SK-N-MC (cell line): ENCODE measurements at regions not wholly inside any gene's neighbourhood (a gene's known extent, or its start where the extent isn't known, plus 50 kb on each side); places are given as distances from the start of the nearest gene placed in this dataset.

Source experiments
- DNase-seq: peaks from one replicate; pipeline ENCODE4 v3.0.0-alpha.2; 2011; ENCODE audit warnings: low read depth, low spot score
- H3K27ac ChIP-seq: fragments of 200-600 bp; sonication (generic); 2 replicates; pipeline ENCODE4 v1.5.1; 2016; ENCODE audit warnings: mixed run types
- H3K36me3 ChIP-seq: fragments of 200-600 bp; sonication (generic); 2 replicates; pipeline ENCODE4 v1.6.1; 2017; ENCODE audit warnings: antibody characterized with exemption, low read length, mixed read lengths; ENCODE audit not compliant: insufficient read depth
- H3K4me3 ChIP-seq: fragments of 200-600 bp; sonication (generic); 2 replicates; pipeline ENCODE4 v1.5.1; 2016
- H3K9ac ChIP-seq: fragments of 200-600 bp; sonication (generic); 2 replicates; pipeline ENCODE4 v1.8.0; 2017; ENCODE audit warnings: mixed run types, mixed read lengths; ENCODE audit not compliant: insufficient read length
- H3K9me3 ChIP-seq: fragments of 200-600 bp; sonication (generic); 2 replicates; pipeline ENCODE4 v1.6.1; 2017; ENCODE audit warnings: low read depth, mild to moderate bottlenecking, antibody characterized with exemption, low read length, moderate library complexity, mixed read lengths
- EZH2 ChIP-seq: fragments of 200-600 bp; sonication (generic); IDR thresholded peaks from one replicate; pipeline ENCODE4 v1.6.1; 2017; ENCODE audit warnings: antibody characterized with exemption
- FOXP2 ChIP-seq: optimal IDR thresholded peaks from 2 replicates; pipeline ENCODE3; 2011; ENCODE audit warnings: mild to moderate bottlenecking, moderate library complexity; ENCODE audit not compliant: insufficient read depth; ENCODE audit errors: extremely low read length, control extremely low read depth
- POLR2AphosphoS5 ChIP-seq: IDR thresholded peaks from 2 replicates; pipeline ENCODE4 v1.6.1; 2012; ENCODE audit warnings: mild to moderate bottlenecking, low read depth, low read length, borderline replicate concordance

DNA sequence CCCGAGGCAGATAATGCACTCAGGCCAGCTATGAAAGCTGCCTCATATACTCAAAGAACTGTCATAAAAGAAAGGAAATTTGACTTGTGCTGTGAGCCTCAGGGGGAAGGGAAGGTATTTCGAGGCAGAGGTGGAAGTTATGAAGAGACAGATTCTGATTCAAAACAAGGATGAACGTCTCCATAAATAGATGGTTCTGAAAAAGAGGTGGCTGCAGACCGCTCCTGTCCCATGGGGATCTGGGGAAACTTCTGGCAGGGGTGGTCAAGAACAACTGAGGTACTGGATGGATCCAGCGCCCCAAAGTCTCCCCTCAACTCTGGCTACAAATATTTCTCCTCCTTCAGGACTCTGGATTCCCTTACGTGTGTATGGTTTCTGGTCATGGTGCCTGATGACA lies 168.1 kb upstream of the IRS2 start:
- no peak for DNase-seq
- Histone ChIP-seq H3K4me3 (no peak overlapping the region), H3K9me3 (no peaks in the 10 kb centered on the region), H3K27ac (no peak overlapping the region), H3K36me3 (no peaks in the 10 kb centered on the region), H3K9ac (no peak overlapping the region)
- TF ChIP-seq EZH2: no peak
- TF ChIP-seq FOXP2: no peak
- TF ChIP-seq POLR2AphosphoS5: no peak

DNA sequence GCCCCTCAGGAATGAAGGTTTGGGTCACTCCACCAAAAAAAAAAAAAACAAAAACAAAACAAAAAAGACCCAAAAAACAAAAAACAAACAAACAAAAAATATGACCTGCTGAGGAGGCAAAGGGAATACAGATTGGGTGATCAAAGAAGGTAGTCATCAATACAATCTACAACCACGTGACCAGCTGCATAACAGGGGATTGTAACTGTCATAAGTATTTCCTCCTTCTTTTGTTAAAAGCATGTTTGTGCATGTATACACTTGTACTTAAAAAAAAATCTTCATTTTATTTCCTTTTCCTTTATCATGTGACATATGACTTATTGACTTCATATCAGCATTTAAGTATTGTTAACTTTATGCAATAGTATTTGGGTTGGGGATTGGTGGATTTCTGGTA lies 165.1 kb upstream of the IRS2 start:
- Histone ChIP-seq H3K4me3 (no peak overlapping the region), H3K9ac (no peak overlapping the region), H3K27ac (no peak overlapping the region), H3K36me3 (no peaks in the 10 kb centered on the region), H3K9me3 (no peaks in the 10 kb centered on the region)
- TF ChIP-seq POLR2AphosphoS5: no peak
- no peak for TF ChIP-seq FOXP2
- TF ChIP-seq EZH2: no peak
- no peak for DNase-seq

DNA sequence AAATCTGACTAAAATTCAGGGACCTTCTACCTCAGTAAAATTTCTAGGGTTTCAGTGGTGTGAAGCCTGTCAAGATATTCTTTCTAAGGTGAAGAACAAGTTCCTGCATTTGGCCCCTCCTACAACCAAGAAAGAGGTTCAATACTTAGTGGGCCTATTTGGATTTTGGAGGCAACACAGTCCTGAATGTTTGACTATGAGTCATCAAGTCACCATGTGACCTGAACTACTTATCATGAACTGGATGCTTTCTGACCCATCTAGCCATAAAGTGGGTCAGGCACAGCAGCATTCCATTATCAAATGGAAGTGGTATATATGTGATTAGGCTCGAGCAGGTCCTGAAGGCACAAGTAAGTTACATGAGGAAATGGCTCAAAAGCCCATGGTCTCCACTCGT lies 163.0 kb upstream of the IRS2 start:
- Histone ChIP-seq H3K4me3 (no peak overlapping the region), H3K27ac (no peak overlapping the region), H3K9me3 (no peaks in the 10 kb centered on the region), H3K9ac (no peak overlapping the region), H3K36me3 (no peaks in the 10 kb centered on the region)
- DNase-seq: no peak
- TF ChIP-seq FOXP2 (no peak), EZH2 (no peak), POLR2AphosphoS5 (no peak)

DNA sequence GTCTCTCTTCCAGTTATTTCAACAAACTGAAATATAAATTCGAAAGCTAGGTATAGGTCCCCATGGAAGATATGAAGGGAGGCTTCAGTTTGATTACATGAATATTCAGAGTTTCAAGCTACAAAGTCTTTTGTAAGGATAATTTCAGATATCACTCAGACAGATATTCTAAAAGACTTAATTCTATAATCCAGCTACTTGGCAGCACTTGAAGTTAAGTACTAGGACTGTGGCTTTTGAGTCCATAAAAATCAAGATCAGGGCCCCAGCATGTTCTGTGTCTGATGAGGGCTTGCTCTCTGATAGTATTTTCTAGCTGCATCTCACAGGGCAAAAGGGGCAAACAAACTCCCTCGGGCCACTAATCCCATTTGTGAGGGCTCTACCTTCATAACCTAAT lies 160.6 kb upstream of the IRS2 start:
- TF ChIP-seq EZH2: no peak
- TF ChIP-seq FOXP2: no peak
- TF ChIP-seq POLR2AphosphoS5: no peak
- no peak overlapping the region for H3K4me3 ChIP-seq
- no peak for DNase-seq
- no peak overlapping the region for H3K27ac ChIP-seq
- H3K9me3 ChIP-seq: no peaks in the 10 kb centered on the region
- no peaks in the 10 kb centered on the region for H3K36me3 ChIP-seq
- H3K9ac ChIP-seq: no peak overlapping the region

GRCh38 chr13:109945206-109945960 lies 159.0 kb upstream of the IRS2 start:
- Histone ChIP-seq H3K36me3 (no peaks in the 10 kb centered on the region), H3K27ac (no peak overlapping the region), H3K9ac (no peak overlapping the region), H3K4me3 (no peak overlapping the region), H3K9me3 (no peaks in the 10 kb centered on the region)
- TF ChIP-seq FOXP2 (no peak), POLR2AphosphoS5 (no peak), EZH2 (no peak)
- no peak for DNase-seq

DNA sequence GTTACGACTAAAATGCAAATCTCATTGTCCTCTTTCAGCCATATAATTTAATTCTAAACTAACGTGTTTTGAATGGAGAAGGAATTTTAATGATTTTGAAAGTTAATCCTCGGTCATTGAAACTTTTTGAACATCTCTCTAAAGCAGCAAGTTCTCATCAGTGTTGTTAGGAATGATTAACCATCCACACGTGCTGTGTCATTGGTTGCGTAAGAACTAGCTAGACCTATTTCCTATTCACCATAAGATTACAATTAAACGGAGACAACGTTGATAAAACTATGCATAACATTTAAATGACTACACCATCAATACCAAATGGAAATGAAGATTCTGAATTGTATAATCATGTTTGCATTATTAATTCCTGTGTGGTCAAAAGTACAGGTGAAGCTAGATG lies 155.6 kb upstream of the IRS2 start:
- Histone ChIP-seq H3K4me3 (no peak overlapping the region), H3K36me3 (no peaks in the 10 kb centered on the region), H3K9ac (no peak overlapping the region), H3K9me3 (no peaks in the 10 kb centered on the region), H3K27ac (no peak overlapping the region)
- DNase-seq: no peak
- no peak for TF ChIP-seq FOXP2
- no peak for TF ChIP-seq POLR2AphosphoS5
- no peak for TF ChIP-seq EZH2

DNA sequence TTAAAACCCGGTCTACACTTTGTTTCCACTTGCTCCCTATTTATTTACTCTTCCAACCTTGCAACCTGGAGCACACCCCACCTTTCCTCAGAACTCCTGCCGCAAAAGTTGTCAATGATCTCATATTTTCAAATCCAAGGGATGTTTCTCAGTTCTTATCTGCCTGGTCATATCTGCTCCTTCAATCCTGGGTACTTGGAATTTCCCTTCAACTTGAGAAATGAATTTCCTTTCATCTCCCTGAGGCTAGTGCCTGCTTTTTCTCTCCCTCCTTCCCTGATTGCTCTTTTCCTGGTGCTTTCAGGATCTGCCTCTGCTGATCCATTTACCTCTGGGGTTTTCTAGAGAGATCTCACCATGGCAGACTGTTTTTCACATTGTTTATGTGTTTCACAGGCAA lies 154.8 kb upstream of the IRS2 start:
- H3K4me3 ChIP-seq: no peak overlapping the region
- no peak for DNase-seq
- H3K27ac ChIP-seq: no peak overlapping the region
- H3K36me3 ChIP-seq: no peaks in the 10 kb centered on the region
- no peak overlapping the region for H3K9ac ChIP-seq
- no peaks in the 10 kb centered on the region for H3K9me3 ChIP-seq
- no peak for TF ChIP-seq POLR2AphosphoS5
- no peak for TF ChIP-seq EZH2
- TF ChIP-seq FOXP2: no peak

- DNase-seq: no peak
- no peak for TF ChIP-seq EZH2
- TF ChIP-seq POLR2AphosphoS5: no peak
- no peak for TF ChIP-seq FOXP2
- Histone ChIP-seq H3K4me3 (no peak overlapping the region), H3K36me3 (no peaks in the 10 kb centered on the region), H3K27ac (no peak overlapping the region), H3K9me3 (no peaks in the 10 kb centered on the region), H3K9ac (no peak overlapping the region)
These were observed 154.3 kb upstream of the IRS2 start for GRCh38 chr13:109940637-109941036.

DNA sequence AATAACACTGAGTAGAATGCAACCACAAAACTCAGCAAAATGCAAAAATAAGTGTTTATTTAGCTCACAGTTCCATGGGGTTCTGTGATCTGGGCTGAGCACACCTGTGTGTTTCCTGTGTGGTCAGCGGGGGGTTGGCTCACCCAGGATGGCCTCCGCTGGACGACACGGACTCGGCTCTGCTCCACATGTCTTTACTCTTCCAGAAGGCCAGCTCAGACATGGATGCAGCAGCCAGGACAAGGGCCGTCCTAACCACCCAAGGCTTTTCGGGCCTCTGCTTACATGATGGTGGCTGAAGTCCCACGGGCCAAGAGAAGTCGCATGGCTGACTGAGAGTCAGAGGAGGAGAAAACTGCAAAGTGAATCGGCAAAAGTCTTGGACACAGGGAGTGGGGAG lies 153.5 kb upstream of the IRS2 start:
- Histone ChIP-seq H3K36me3 (no peaks in the 10 kb centered on the region), H3K9me3 (no peaks in the 10 kb centered on the region), H3K4me3 (no peak overlapping the region), H3K9ac (no peak overlapping the region), H3K27ac (no peak overlapping the region)
- TF ChIP-seq POLR2AphosphoS5 (no peak), EZH2 (no peak), FOXP2 (no peak)
- no peak for DNase-seq
